HCT116 (cell line): ENCODE measurements at regions not wholly inside any gene's neighbourhood (a gene's known extent, or its start where the extent isn't known, plus 50 kb on each side); places are given as distances from the start of the nearest gene placed in this dataset.

Source experiments
- ATAC-seq: fragments of 200-7000 bp; cut with Tn5 transposase; 2 replicates; pipeline ENCODE4 v1.9.1; 2020; ENCODE audit warnings: mild to moderate bottlenecking, moderate library complexity
- BruUV-seq: library from RNA; stranded (reverse); fragments of 400-500 nt; replicated peaks from 2 replicates; lab custom pipeline; 2021; lab: Mats Ljungman, UMichigan
- CTCF ChIA-PET: fragments of 300-600 bp; sonication (Branson Sonifier 250); formaldehyde crosslinking; loops from one replicate; lab custom pipeline; 2021; ENCODE audit warnings: antibody characterized with exemption; lab: Charles Lee
- POLR2A ChIA-PET: fragments of 300-600, 350-600 bp; sonication (Branson Sonifier 250); formaldehyde crosslinking; loops from one replicate; lab custom pipeline; 2021; ENCODE audit warnings: antibody characterized with exemption; lab: Charles Lee
- RAD21 ChIA-PET, 2 experiments: fragments of 300-600 bp; sonication (Branson Sonifier 250); formaldehyde crosslinking; loops; one replicate each; lab custom pipeline; 2023; ENCODE audit warnings: low total read pairs in 2 of 2; ENCODE audit not compliant: uncharacterized antibody in 2 of 2, unreplicated experiment in 2 of 2, low non-redundant PET in 1 of 2; lab: Charles Lee
- DNase-seq: peaks from one replicate; pipeline ENCODE4 v3.0.0-alpha.2; 2010; ENCODE audit warnings: low read depth, low spot score
- H2AFZ ChIP-seq: fragments of 200-600 bp; shearing (Covaris generic), sonication (generic); 2 replicates; pipeline ENCODE4 v1.6.1; 2017; ENCODE audit warnings: low read depth, mixed run types, mixed read lengths, antibody characterized with exemption, low read length; ENCODE audit not compliant: poor library complexity, severe bottlenecking
- H3K27ac ChIP-seq: 2 replicates; pipeline ENCODE4 v1.5.1; 2012; ENCODE audit warnings: low read depth, low read length
- H3K27me3 ChIP-seq: fragments of 200-600 bp; sonication (generic); 2 replicates; pipeline ENCODE4 v1.6.1; 2016; ENCODE audit warnings: mixed run types, low read length, mixed read lengths; ENCODE audit not compliant: insufficient read depth
- H3K36me3 ChIP-seq, 2 experiments: fragments of 200-500 bp in 1 of 2; fragments of 200-600 bp in 1 of 2; sonication (Bioruptor generic) in 1 of 2; sonication (generic) in 1 of 2; 2 replicates each; pipeline versions ENCODE4 v1.5.1 to v1.6.1; 2014 to 2016; ENCODE audit warnings: low read length in 2 of 2, inconsistent platforms in 1 of 2, mixed read lengths in 1 of 2, mixed run types in 1 of 2; ENCODE audit not compliant: insufficient read depth in 2 of 2, control insufficient read depth in 1 of 2
- H3K4me1 ChIP-seq, 2 experiments: fragments of 200-600 bp in 1 of 2; sonication (generic) in 1 of 2; 2 replicates each; pipeline versions ENCODE4 v1.5.1 to v1.6.1; 2012 to 2017; ENCODE audit warnings: low read length in 2 of 2, inconsistent platforms in 1 of 2, mild to moderate bottlenecking in 1 of 2, mixed read lengths in 1 of 2, mixed run types in 1 of 2, moderate library complexity in 1 of 2; ENCODE audit not compliant: insufficient read depth in 2 of 2, control insufficient read depth in 1 of 2
- H3K4me2 ChIP-seq: fragments of 200-600 bp; sonication (generic); 2 replicates; pipeline ENCODE4 v1.6.1; 2017; ENCODE audit warnings: mixed run types, low read length, mixed read lengths
- H3K4me3 ChIP-seq, 2 experiments: fragments of 200-600 bp in 1 of 2; sonication (generic) in 1 of 2; replicated peaks in 1 of 2; 2 replicates each; pipeline ENCODE4 v1.5.1; 2011 to 2016; ENCODE audit warnings: low read length in 2 of 2, control low read depth in 1 of 2, low read depth in 1 of 2, mild to moderate bottlenecking in 1 of 2, mixed read lengths in 1 of 2, mixed run types in 1 of 2
- H3K79me2 ChIP-seq: fragments of 200-600 bp; sonication (generic); 2 replicates; pipeline ENCODE4 v1.6.1; 2017; ENCODE audit warnings: mild to moderate bottlenecking, mixed run types, low read length, moderate library complexity, mixed read lengths; ENCODE audit not compliant: insufficient read depth
- H3K9ac ChIP-seq: fragments of 200-600 bp; sonication (generic); 2 replicates; pipeline ENCODE4 v1.6.1; 2016; ENCODE audit warnings: low read length, mixed read lengths
- H3K9me2 ChIP-seq: fragments of 200-600 bp; sonication (generic), shearing (Covaris generic); 2 replicates; pipeline ENCODE4 v1.6.1; 2017; ENCODE audit warnings: mixed run types, mild to moderate bottlenecking, moderate library complexity; ENCODE audit not compliant: insufficient read depth
- H3K9me3 ChIP-seq, 2 experiments: fragments of 200-500 bp in 1 of 2; fragments of 200-600 bp in 1 of 2; sonication (Bioruptor generic) in 1 of 2; sonication (generic) in 1 of 2; 2 replicates each; pipeline ENCODE4 v1.6.1; 2014 to 2017; ENCODE audit warnings: low read length in 2 of 2, mixed read lengths in 2 of 2, inconsistent platforms in 1 of 2, low read depth in 1 of 2, mild to moderate bottlenecking in 1 of 2, mixed run types in 1 of 2, moderate library complexity in 1 of 2; ENCODE audit not compliant: control insufficient read depth in 1 of 2, insufficient read depth in 1 of 2
- H4K20me1 ChIP-seq: fragments of 200-600 bp; sonication (generic), shearing (Covaris generic); 2 replicates; pipeline ENCODE4 v1.6.1; 2017; ENCODE audit warnings: mixed run types, mild to moderate bottlenecking, moderate library complexity; ENCODE audit not compliant: insufficient read depth
- CTCF ChIP-seq, 3 experiments: fragments of 200-600 bp in 1 of 3; sonication (generic) in 1 of 3; IDR thresholded peaks in 2 of 3; conservative IDR thresholded peaks in 1 of 3; 2 replicates each; pipeline ENCODE4 v1.5.1; 2012 to 2017; ENCODE audit warnings: low read depth in 2 of 3, low read length in 2 of 3, antibody characterized with exemption in 1 of 3, borderline replicate concordance in 1 of 3, control low read depth in 1 of 3, mild to moderate bottlenecking in 1 of 3, mixed read lengths in 1 of 3, mixed run types in 1 of 3, moderate library complexity in 1 of 3; ENCODE audit not compliant: insufficient read depth in 1 of 3
- EGR1 ChIP-seq: IDR thresholded peaks from 2 replicates; pipeline ENCODE4 v1.6.1; 2012; ENCODE audit warnings: low read depth
- ELF1 ChIP-seq: IDR thresholded peaks from 2 replicates; pipeline ENCODE4 v1.6.1; 2012; ENCODE audit warnings: low read depth, borderline replicate concordance
- EZH2 ChIP-seq: fragments of 200-600 bp; sonication (generic); IDR thresholded peaks from 2 replicates; pipeline ENCODE4 v1.6.1; 2017; ENCODE audit warnings: antibody characterized with exemption, mixed run types
- EZH2phosphoT487 ChIP-seq: fragments of 200-600 bp; IDR thresholded peaks from 2 replicates; pipeline ENCODE4 v1.6.1; 2018; ENCODE audit warnings: antibody characterized with exemption, borderline replicate concordance
- FOSL1 ChIP-seq: IDR thresholded peaks from 2 replicates; pipeline ENCODE4 v1.6.1; 2012; ENCODE audit warnings: low read depth
- POLR2A ChIP-seq: IDR thresholded peaks from 2 replicates; pipeline ENCODE4 v1.7.0; 2011; ENCODE audit warnings: borderline replicate concordance; ENCODE audit not compliant: insufficient read depth, insufficient read length; ENCODE audit errors: extremely low read depth
- POLR2AphosphoS5 ChIP-seq: IDR thresholded peaks from 2 replicates; pipeline ENCODE4 v1.6.1; 2011; ENCODE audit warnings: mild to moderate bottlenecking, low read depth, low read length, moderate library complexity
- RAD21 ChIP-seq: IDR thresholded peaks from 2 replicates; pipeline ENCODE4 v1.6.1; 2012; ENCODE audit warnings: low read depth, mild to moderate bottlenecking
- SIN3A ChIP-seq: IDR thresholded peaks from 2 replicates; pipeline ENCODE4 v1.6.1; 2012; ENCODE audit warnings: low read depth
- TCF7L2 ChIP-seq: IDR thresholded peaks from 2 replicates; pipeline ENCODE4 v1.7.0; 2011; ENCODE audit warnings: borderline replicate concordance, inconsistent platforms; ENCODE audit not compliant: insufficient read depth, insufficient read length; ENCODE audit errors: extremely low read depth
- ZFX ChIP-seq: fragments of 450-650 bp; IDR thresholded peaks from 2 replicates; pipeline ENCODE4 v1.6.1; 2017
- ZNF274 ChIP-seq: fragments of 200-500 bp; sonication (Bioruptor generic); IDR thresholded peaks from 2 replicates; pipeline ENCODE4 v1.6.1; 2014; ENCODE audit warnings: mild to moderate bottlenecking, low read depth, low read length, inconsistent platforms
- intact Hi-C: fragments of 100-400 bp; cut with micrococcal nuclease; formaldehyde crosslinking; loops from 2 replicates; pipeline ENCODE4 v1.10.0; 2022
- TF ChIP-seq, protein P1 (sequence below): IDR thresholded peaks from 2 replicates; pipeline ENCODE4 v1.6.1; 2011; ENCODE audit warnings: mild to moderate bottlenecking, low read length, moderate library complexity; ENCODE audit not compliant: insufficient replicate concordance; ENCODE audit errors: extremely low read depth
- TF ChIP-seq, protein P2 (sequence below): IDR thresholded peaks from 2 replicates; pipeline ENCODE4 v1.6.1; 2012

- no peaks in the 10 kb centered on the region for H3K36me3 ChIP-seq
- H3K9ac ChIP-seq, result no peak overlapping the region
- H2AFZ ChIP-seq, result no peak overlapping the region
- H3K9me3 ChIP-seq, result no peaks in the 10 kb centered on the region
- no peaks in the 10 kb centered on the region for H4K20me1 ChIP-seq
- ATAC-seq, result no peak
- no peaks in the 10 kb centered on the region for H3K9me2 ChIP-seq
- no peak overlapping the region for H3K27ac ChIP-seq
- H3K4me1 ChIP-seq, result peaks cover 4 to 12% of the 10 kb centered on the region in 2 experiments
- ChIA-PET RAD21 (no interaction called here), CTCF (no interaction called here), POLR2A (no interaction called here)
- intact Hi-C loops, result no loop called here
- no peak for TF ChIP-seq EZH2
- no peak for TF ChIP-seq ZNF274
- no peak for TF ChIP-seq EZH2phosphoT487
- no peak for TF ChIP-seq POLR2A
- no peak for TF ChIP-seq RAD21
- TF ChIP-seq ELF1, result no peak
- no peak for TF ChIP-seq POLR2AphosphoS5
- no peak for TF ChIP-seq FOSL1
- no peak for TF ChIP-seq TCF7L2
- TF ChIP-seq SIN3A, result no peak
- no peak for TF ChIP-seq CTCF (IDR thresholded peaks at IDR 0.05 in 2 of 3, conservative IDR thresholded peaks at IDR 0.05 in 1 of 3; ENCODE audit: borderline replicate concordance in 1 of 3, insufficient read depth in 1 of 3, low read depth in 2 of 3, low read length in 2 of 3)
- TF ChIP-seq ZFX, result no peak
- TF ChIP-seq EGR1, result no peak
- TF ChIP-seq, protein P1, sequence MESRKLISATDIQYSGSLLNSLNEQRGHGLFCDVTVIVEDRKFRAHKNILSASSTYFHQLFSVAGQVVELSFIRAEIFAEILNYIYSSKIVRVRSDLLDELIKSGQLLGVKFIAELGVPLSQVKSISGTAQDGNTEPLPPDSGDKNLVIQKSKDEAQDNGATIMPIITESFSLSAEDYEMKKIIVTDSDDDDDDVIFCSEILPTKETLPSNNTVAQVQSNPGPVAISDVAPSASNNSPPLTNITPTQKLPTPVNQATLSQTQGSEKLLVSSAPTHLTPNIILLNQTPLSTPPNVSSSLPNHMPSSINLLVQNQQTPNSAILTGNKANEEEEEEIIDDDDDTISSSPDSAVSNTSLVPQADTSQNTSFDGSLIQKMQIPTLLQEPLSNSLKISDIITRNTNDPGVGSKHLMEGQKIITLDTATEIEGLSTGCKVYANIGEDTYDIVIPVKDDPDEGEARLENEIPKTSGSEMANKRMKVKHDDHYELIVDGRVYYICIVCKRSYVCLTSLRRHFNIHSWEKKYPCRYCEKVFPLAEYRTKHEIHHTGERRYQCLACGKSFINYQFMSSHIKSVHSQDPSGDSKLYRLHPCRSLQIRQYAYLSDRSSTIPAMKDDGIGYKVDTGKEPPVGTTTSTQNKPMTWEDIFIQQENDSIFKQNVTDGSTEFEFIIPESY, result no peak
- TF ChIP-seq, protein P2, sequence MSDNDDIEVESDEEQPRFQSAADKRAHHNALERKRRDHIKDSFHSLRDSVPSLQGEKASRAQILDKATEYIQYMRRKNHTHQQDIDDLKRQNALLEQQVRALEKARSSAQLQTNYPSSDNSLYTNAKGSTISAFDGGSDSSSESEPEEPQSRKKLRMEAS, result no peak
- DNase-seq, result no peak
- no peak overlapping the region for H3K4me3 ChIP-seq
- H3K79me2 ChIP-seq, result no peaks in the 10 kb centered on the region
- H3K4me2 ChIP-seq, result no peak overlapping the region
- no TSS peak for BruUV-seq
- H3K27me3 ChIP-seq, result no peaks in the 10 kb centered on the region
Measured at GRCh38 chr13:87128036-87128435, 543.1 kb upstream of the SLITRK5 start.
